Fibroblast of lung (primary cell): ENCODE measurements at regions not wholly inside any gene's neighbourhood (a gene's known extent, or its start where the extent isn't known, plus 50 kb on each side); places are given as distances from the start of the nearest gene placed in this dataset.

Source experiments
- DNase-seq, 2 donors: peaks; one replicate each; pipeline versions ENCODE4 v3.0.0 to v3.0.0-alpha.2; 2010; ENCODE audit warnings: low read depth in 2 of 2
- H2AFZ ChIP-seq: 2 replicates; pipeline ENCODE4 v1.5.1; 2012; ENCODE audit warnings: low read length, control low read depth, inconsistent platforms
- H3K27ac ChIP-seq: 2 replicates; pipeline ENCODE4 v1.5.1; 2011; ENCODE audit warnings: low read length, control low read depth; ENCODE audit not compliant: insufficient read depth
- H3K27me3 ChIP-seq: 2 replicates; pipeline ENCODE4 v1.5.1; 2011; ENCODE audit warnings: mild to moderate bottlenecking, low read length; ENCODE audit not compliant: control insufficient read depth, insufficient read depth
- H3K36me3 ChIP-seq: 2 replicates; pipeline ENCODE4 v1.5.1; 2011; ENCODE audit warnings: low read length; ENCODE audit not compliant: control insufficient read depth, insufficient read depth
- H3K4me1 ChIP-seq: 2 replicates; pipeline ENCODE4 v1.5.1; 2011; ENCODE audit warnings: low read length; ENCODE audit not compliant: control insufficient read depth, insufficient read depth; ENCODE audit errors: extremely low read depth
- H3K4me2 ChIP-seq: 2 replicates; pipeline ENCODE4 v1.5.1; 2011; ENCODE audit warnings: low read length, control low read depth; ENCODE audit not compliant: insufficient read depth; ENCODE audit errors: extremely low read depth
- H3K4me3 ChIP-seq, 4 experiments: fragments of 200-600 bp in 1 of 4; sonication (generic) in 1 of 4; replicated peaks in 1 of 4; 2 replicates each; pipeline ENCODE4 v1.5.1; 2011 to 2016; ENCODE audit warnings: low read length in 4 of 4, low read depth in 3 of 4, mild to moderate bottlenecking in 3 of 4, control low read depth in 2 of 4, inconsistent platforms in 1 of 4, mixed read lengths in 1 of 4; ENCODE audit not compliant: insufficient read depth in 1 of 4; ENCODE audit errors: control extremely low read depth in 1 of 4
- H3K79me2 ChIP-seq: 2 replicates; pipeline ENCODE4 v1.5.1; 2012; ENCODE audit warnings: mild to moderate bottlenecking, low read length, inconsistent platforms; ENCODE audit not compliant: control insufficient read depth, insufficient read depth
- H3K9ac ChIP-seq: 2 replicates; pipeline ENCODE4 v1.5.1; 2011; ENCODE audit warnings: mild to moderate bottlenecking, low read length, control low read depth; ENCODE audit not compliant: insufficient read depth
- H3K9me3 ChIP-seq: 2 replicates; pipeline ENCODE4 v1.5.1; 2012; ENCODE audit warnings: low read depth, low read length; ENCODE audit not compliant: control insufficient read depth, insufficient read depth
- H4K20me1 ChIP-seq: 2 replicates; pipeline ENCODE4 v1.5.1; 2011; ENCODE audit warnings: low read length; ENCODE audit not compliant: control insufficient read depth, insufficient read depth; ENCODE audit errors: extremely low read depth
- CTCF ChIP-seq, 2 donors: IDR thresholded peaks in 1 of 2; conservative IDR thresholded peaks in 1 of 2; 1 replicate in 1 of 2; 2 replicates in 1 of 2; pipeline ENCODE4 v1.5.1; 2011 to 2012; ENCODE audit warnings: low read length in 2 of 2, control low read depth in 1 of 2, inconsistent platforms in 1 of 2, low read depth in 1 of 2, mild to moderate bottlenecking in 1 of 2
- EZH2 ChIP-seq: IDR thresholded peaks from 2 replicates; pipeline ENCODE4 v1.5.1; 2012; ENCODE audit warnings: low read length, control low read depth, mild to moderate bottlenecking; ENCODE audit errors: missing control alignments

GRCh38 chr7:46565253-46566096, 644.4 kb upstream of the IGFBP3 start:
- TF ChIP-seq CTCF (conservative IDR thresholded peaks at IDR 0.05 in 1 of 2, IDR thresholded peaks at IDR 0.05 in 1 of 2; ENCODE audit: low read depth in 1 of 2, low read length in 2 of 2) (no peak), EZH2 (no peak)
- Histone ChIP-seq H3K36me3 (no peaks in the 10 kb centered on the region), H2AFZ (no peak overlapping the region), H3K9me3 (no peaks in the 10 kb centered on the region), H3K79me2 (no peaks in the 10 kb centered on the region), H3K9ac (no peak overlapping the region), H3K27me3 (no peaks in the 10 kb centered on the region), H3K4me1 (peaks cover 2% of the 10 kb centered on the region), H3K27ac (no peak overlapping the region), H3K4me3 (no peak overlapping the region), H3K4me2 (no peak overlapping the region), H4K20me1 (no peaks in the 10 kb centered on the region)
- no peak for DNase-seq

- no peaks in the 10 kb centered on the region for H3K9me3 ChIP-seq
- H3K4me2 ChIP-seq = no peak overlapping the region
- no peak overlapping the region for H2AFZ ChIP-seq
- peak overlapping the region; percentile 35 for H3K27ac ChIP-seq
- peaks cover 6% of the 10 kb centered on the region for H3K4me1 ChIP-seq
- H3K4me3 ChIP-seq = no peak overlapping the region
- no peaks in the 10 kb centered on the region for H3K79me2 ChIP-seq
- H3K27me3 ChIP-seq = no peaks in the 10 kb centered on the region
- TF ChIP-seq CTCF (conservative IDR thresholded peaks at IDR 0.05 in 1 of 2, IDR thresholded peaks at IDR 0.05 in 1 of 2; ENCODE audit: low read depth in 1 of 2, low read length in 2 of 2) (no peak), EZH2 (no peak)
- H3K36me3 ChIP-seq = no peaks in the 10 kb centered on the region
- no peaks in the 10 kb centered on the region for H4K20me1 ChIP-seq
- DNase-seq = peak; percentile 86 to 95
- H3K9ac ChIP-seq = no peak overlapping the region
Measured at GRCh38 chr7:46559194-46559832, 638.2 kb upstream of the IGFBP3 start.

- Histone ChIP-seq H2AFZ (no peak overlapping the region), H3K27me3 (no peaks in the 10 kb centered on the region), H4K20me1 (no peaks in the 10 kb centered on the region), H3K4me3 (no peak overlapping the region), H3K36me3 (no peaks in the 10 kb centered on the region), H3K4me2 (no peak overlapping the region), H3K9ac (no peak overlapping the region), H3K4me1 (peaks cover 6% of the 10 kb centered on the region), H3K9me3 (no peaks in the 10 kb centered on the region), H3K79me2 (no peaks in the 10 kb centered on the region), H3K27ac (peak overlapping the region; percentile 35)
- no peak for TF ChIP-seq CTCF (conservative IDR thresholded peaks at IDR 0.05 in 1 of 2, IDR thresholded peaks at IDR 0.05 in 1 of 2; ENCODE audit: low read depth in 1 of 2, low read length in 2 of 2)
- no peak for TF ChIP-seq EZH2
- peak; percentile 67 to 83 for DNase-seq
Measured at GRCh38 chr7:46558482-46559193, 637.6 kb upstream of the IGFBP3 start.
